Stomach (tissue), 4 donors: ENCODE measurements at regions not wholly inside any gene's neighbourhood (a gene's known extent, or its start where the extent isn't known, plus 50 kb on each side); places are given as distances from the start of the nearest gene placed in this dataset.

Experiments
- EP300 ChIP-seq: sonication (generic); formaldehyde crosslinking; IDR thresholded peaks from one replicate; pipeline ENCODE4 v1.6.1; 2017; ENCODE audit warnings: antibody characterized with exemption
- POLR2AphosphoS5 ChIP-seq, 3 donors: sonication (generic); formaldehyde crosslinking; IDR thresholded peaks; one replicate each; pipeline ENCODE4 v1.6.1; 2016; ENCODE audit warnings: antibody characterized with exemption in 3 of 3
- TF ChIP-seq, protein P1 (sequence below), 7 experiments: fragments of 450-650 bp in 4 of 7; fragments of 200-600 bp in 3 of 7; sonication (generic) in 3 of 7; IDR thresholded peaks; one replicate each; pipeline ENCODE4 v1.5.1; 2016 to 2019; ENCODE audit warnings: antibody characterized with exemption in 7 of 7, control low read depth in 2 of 7, mild to moderate bottlenecking in 1 of 7

DNA sequence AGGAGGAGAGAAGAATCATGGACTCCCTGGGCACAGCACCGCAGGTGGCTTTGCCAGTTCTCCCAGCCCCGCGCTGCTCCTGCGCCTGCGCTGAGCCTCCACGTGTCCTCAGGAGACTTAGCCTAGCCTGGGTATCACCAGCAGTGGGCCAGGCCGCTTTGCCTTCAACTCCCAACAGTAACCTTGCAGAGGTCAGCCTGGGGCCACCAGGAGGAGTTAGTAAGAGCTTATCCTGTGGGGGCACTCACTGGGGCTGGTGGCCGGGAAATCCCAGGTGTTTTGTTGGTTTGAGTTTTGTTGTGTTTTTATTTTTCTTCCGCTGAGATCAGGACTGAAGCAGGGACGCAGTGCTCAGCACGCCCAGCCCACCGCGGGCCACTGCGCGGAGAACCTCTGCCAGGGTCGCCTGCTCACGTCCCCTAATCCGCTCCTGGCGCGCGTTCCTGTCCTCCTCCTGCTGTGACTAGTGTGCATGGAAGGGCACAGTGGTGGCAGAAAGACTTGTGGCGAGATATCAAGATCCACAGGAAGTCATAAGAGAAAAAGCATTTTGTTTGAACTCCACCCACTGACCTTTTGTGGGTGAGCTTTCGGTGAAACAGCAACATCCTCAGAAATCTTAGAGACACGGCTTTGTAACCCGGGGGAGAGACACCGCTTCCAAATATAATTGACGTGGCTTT is 207.4 kb upstream of the RFC3 start:
- TF ChIP-seq, protein P1, sequence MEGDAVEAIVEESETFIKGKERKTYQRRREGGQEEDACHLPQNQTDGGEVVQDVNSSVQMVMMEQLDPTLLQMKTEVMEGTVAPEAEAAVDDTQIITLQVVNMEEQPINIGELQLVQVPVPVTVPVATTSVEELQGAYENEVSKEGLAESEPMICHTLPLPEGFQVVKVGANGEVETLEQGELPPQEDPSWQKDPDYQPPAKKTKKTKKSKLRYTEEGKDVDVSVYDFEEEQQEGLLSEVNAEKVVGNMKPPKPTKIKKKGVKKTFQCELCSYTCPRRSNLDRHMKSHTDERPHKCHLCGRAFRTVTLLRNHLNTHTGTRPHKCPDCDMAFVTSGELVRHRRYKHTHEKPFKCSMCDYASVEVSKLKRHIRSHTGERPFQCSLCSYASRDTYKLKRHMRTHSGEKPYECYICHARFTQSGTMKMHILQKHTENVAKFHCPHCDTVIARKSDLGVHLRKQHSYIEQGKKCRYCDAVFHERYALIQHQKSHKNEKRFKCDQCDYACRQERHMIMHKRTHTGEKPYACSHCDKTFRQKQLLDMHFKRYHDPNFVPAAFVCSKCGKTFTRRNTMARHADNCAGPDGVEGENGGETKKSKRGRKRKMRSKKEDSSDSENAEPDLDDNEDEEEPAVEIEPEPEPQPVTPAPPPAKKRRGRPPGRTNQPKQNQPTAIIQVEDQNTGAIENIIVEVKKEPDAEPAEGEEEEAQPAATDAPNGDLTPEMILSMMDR (IDR thresholded peaks at IDR 0.05), result no peak
- no peak for TF ChIP-seq EP300
- TF ChIP-seq POLR2AphosphoS5 (IDR thresholded peaks at IDR 0.05), result no peak
